ENCODE measurements at regions not wholly inside any gene's neighbourhood (a gene's known extent, or its start where the extent isn't known, plus 50 kb on each side); places are given as distances from the start of the nearest gene placed in this dataset.
"Not testable (repeated sequence)": the region's sequence is repeated elsewhere in the genome, so short reads cannot be mapped to it uniquely, and the experiment has no call there.

DNA sequence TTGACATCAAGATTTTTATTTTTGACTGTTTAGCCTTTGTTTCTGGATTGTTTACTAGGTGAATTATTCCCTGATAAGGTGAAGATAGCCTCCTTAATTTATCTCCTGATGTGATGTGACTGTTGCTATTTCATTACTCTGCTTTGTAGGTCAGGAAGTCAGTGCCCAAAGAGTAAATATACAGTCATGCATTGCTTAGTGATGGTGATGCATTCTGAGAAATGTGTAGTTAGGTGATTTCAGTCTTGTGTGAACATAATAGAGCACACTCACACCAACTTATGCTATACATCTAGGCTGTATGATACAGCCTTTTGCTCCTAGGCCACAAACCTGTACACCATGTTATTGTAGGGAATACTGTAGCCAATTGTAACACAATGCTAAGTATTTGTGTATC lies 102.4 kb upstream of the THUMPD2 start:
- intact Hi-C loops (cut with DNase I): no loop called here
- H3K9me3 ChIP-seq: peaks cover 0 to 9% (median 0%) of the 10 kb centered on the region in 12 donors
- TF ChIP-seq POLR2A (IDR thresholded peaks at IDR 0.05) (no peak), CTCF (IDR thresholded peaks at IDR 0.05) (no peak)
- H3K27me3 ChIP-seq: no peaks in the 10 kb centered on the region
- ATAC-seq: no peak
- H3K4me1 ChIP-seq: peaks cover 0 to 4% (median 0%) of the 10 kb centered on the region in 12 donors
- H3K27ac ChIP-seq: no peak overlapping the region
- no peaks in the 10 kb centered on the region for H3K36me3 ChIP-seq
- no peak for DNase-seq
- no peak overlapping the region for H3K4me3 ChIP-seq

- H3K9me3 ChIP-seq; H3K4me3 ChIP-seq; H3K27me3 ChIP-seq; intact Hi-C loops (cut with DNase I); H3K36me3 ChIP-seq; H3K27ac ChIP-seq; ATAC-seq; DNase-seq: not testable (repeated sequence)
- peaks cover 0 to 17% (median 3%) of the 10 kb centered on the region in 12 donors for H3K4me1 ChIP-seq
- WGBS, 4 donors: 88 to 95% (median 91%) methylated on average over 2 of the region's 2 CpGs
These were observed 99.9 kb upstream of the THUMPD2 start for GRCh38 chr2:39879001-39879400.

DNA sequence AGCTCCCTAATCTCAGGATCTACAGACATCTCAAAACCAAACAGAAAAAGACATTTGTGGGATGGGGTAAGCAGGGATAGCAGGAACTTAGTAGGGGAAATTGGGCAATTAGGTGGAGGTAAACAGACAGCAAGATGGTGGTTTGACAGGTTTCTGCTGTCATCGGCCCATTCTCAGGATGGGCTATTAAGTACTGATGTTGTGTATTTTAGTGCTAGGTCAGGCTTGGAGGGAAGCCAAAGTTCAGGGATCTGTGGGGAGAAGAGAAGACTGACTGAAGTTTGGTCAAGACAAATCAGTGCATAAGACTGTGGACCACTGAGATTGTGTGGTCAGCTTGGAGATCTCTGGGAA lies 96.8 kb upstream of the THUMPD2 start:
- H3K36me3 ChIP-seq: no peaks in the 10 kb centered on the region
- H3K4me1 ChIP-seq: peaks cover 0 to 12% (median 5%) of the 10 kb centered on the region in 12 donors
- H3K9me3 ChIP-seq: peaks cover 0 to 9% (median 0%) of the 10 kb centered on the region in 12 donors
- TF ChIP-seq POLR2A (IDR thresholded peaks at IDR 0.05): no peak
- TF ChIP-seq CTCF (IDR thresholded peaks at IDR 0.05): no peak
- H3K4me3 ChIP-seq: no peak overlapping the region
- peak overlapping the region in 1 of 12 donors; percentile 38 for H3K27ac ChIP-seq
- no peak for DNase-seq
- no peaks in the 10 kb centered on the region for H3K27me3 ChIP-seq
- intact Hi-C loops (cut with DNase I): no loop called here
- no peak for ATAC-seq
- WGBS, 4 donors: 87 to 96% (median 93%) methylated on average over 1 of the region's 1 CpG

- ATAC-seq (peak in 3 of 4 donors; percentile 79 to 94 (median 90)), DNase-seq (peak in 4 of 5 donors; percentile 27 to 63 (median 34))
- Histone ChIP-seq H3K4me3 (no peak overlapping the region), H3K36me3 (no peaks in the 10 kb centered on the region), H3K9me3 (peaks cover 0 to 5% (median 0%) of the 10 kb centered on the region in 12 donors), H3K27ac (peak overlapping the region in 1 of 12 donors; percentile 38), H3K27me3 (no peaks in the 10 kb centered on the region), H3K4me1 (peaks cover 0 to 17% (median 5%) of the 10 kb centered on the region in 12 donors)
- intact Hi-C loops (cut with DNase I): no loop called here
- 49 to 60% (median 59%) methylated on average over 5 of the region's 5 CpGs for WGBS, 4 donors
- no peak for TF ChIP-seq POLR2A (IDR thresholded peaks at IDR 0.05)
- no peak for TF ChIP-seq CTCF (IDR thresholded peaks at IDR 0.05)
These were observed 96.3 kb upstream of the THUMPD2 start for GRCh38 chr2:39875182-39875913.

GRCh38 chr2:39874236-39874635 lies 95.2 kb upstream of the THUMPD2 start:
- no peaks in the 10 kb centered on the region for H3K27me3 ChIP-seq
- ATAC-seq: no peak
- no peak overlapping the region for H3K4me3 ChIP-seq
- peaks cover 0 to 5% (median 0%) of the 10 kb centered on the region in 12 donors for H3K9me3 ChIP-seq
- no peak for DNase-seq
- no peaks in the 10 kb centered on the region for H3K36me3 ChIP-seq
- H3K27ac ChIP-seq: no peak overlapping the region
- H3K4me1 ChIP-seq: peaks cover 0 to 24% (median 6%) of the 10 kb centered on the region in 12 donors
- WGBS, 4 donors: 88 to 94% (median 91%) methylated on average over 4 of the region's 4 CpGs
- intact Hi-C loops (cut with DNase I): no loop called here
- TF ChIP-seq CTCF (IDR thresholded peaks at IDR 0.05) (no peak), POLR2A (IDR thresholded peaks at IDR 0.05) (no peak)
